ENCODE measurements at regions not wholly inside any gene's neighbourhood (a gene's known extent, or its start where the extent isn't known, plus 50 kb on each side); places are given as distances from the start of the nearest gene placed in this dataset.

DNA sequence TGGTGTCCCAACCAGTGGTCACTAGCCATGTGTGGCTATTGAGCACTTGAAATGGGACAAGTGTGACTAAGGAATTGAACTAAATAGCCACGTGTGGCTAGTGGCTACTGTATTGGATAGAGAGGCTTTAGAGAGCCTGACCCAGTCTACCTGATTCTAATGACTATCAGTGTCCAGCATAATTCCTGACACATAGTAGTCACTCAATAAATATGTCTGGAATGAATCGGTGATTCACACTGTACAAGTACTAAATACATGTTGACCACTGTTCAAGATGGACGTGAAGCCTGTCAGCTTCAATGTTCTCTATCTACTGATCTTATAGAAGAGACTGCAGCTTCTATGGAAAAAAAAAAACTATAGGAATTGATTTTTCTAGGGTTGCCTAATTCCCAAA is 57.7 kb upstream of the MAST4 start:
- H3K9me3 Mint-ChIP-seq = no peaks in the 10 kb centered on the region
- H3K4me3 Mint-ChIP-seq = no peak overlapping the region
- no peaks in the 10 kb centered on the region for H3K36me3 Mint-ChIP-seq
- peaks cover 19% of the 10 kb centered on the region for H3K27me3 Mint-ChIP-seq
- no peak overlapping the region for H3K27ac Mint-ChIP-seq
- H3K4me1 Mint-ChIP-seq = peaks cover 3% of the 10 kb centered on the region
- no peak for DNase-seq

DNA sequence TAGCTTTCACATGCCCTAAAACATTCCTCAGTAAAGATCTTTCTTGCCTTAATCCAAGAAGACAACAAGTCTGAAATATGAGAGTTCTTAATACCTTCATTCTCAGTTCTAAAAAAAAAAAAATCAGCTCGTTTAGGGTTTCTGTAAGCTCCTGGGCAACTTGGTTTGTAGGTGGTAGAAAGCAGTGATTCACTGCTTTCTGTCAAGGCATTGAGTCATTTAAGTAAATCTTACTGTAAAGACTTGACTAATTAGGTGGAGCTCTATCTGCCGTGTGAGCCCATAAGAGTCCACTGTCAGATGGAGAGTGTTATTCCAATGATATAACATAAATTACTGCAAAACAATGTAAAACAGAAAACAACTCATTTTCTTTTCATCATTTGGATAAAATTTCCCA is 56.1 kb upstream of the MAST4 start:
- peaks cover 3% of the 10 kb centered on the region for H3K4me1 Mint-ChIP-seq
- DNase-seq = no peak
- no peak overlapping the region for H3K27ac Mint-ChIP-seq
- H3K4me3 Mint-ChIP-seq = no peak overlapping the region
- H3K27me3 Mint-ChIP-seq = peaks cover 8% of the 10 kb centered on the region
- H3K36me3 Mint-ChIP-seq = no peaks in the 10 kb centered on the region
- H3K9me3 Mint-ChIP-seq = no peaks in the 10 kb centered on the region

GRCh38 chr5:66542711-66543110 is 53.5 kb upstream of the MAST4 start:
- H3K36me3 Mint-ChIP-seq = no peaks in the 10 kb centered on the region
- no peak overlapping the region for H3K4me3 Mint-ChIP-seq
- H3K9me3 Mint-ChIP-seq = peaks cover 2% of the 10 kb centered on the region
- peaks cover 3% of the 10 kb centered on the region for H3K4me1 Mint-ChIP-seq
- peaks cover 3% of the 10 kb centered on the region for H3K27me3 Mint-ChIP-seq
- no peak for DNase-seq
- no peak overlapping the region for H3K27ac Mint-ChIP-seq

Measured in activated naive CD8-positive, alpha-beta T cell treated with anti-CD3 and anti-CD28 coated beads for 36 hours (primary cell).